HAP-1 (cell line): ENCODE measurements at regions not wholly inside any gene's neighbourhood (a gene's known extent, or its start where the extent isn't known, plus 50 kb on each side); places are given as distances from the start of the nearest gene placed in this dataset.
"Not testable (repeated sequence)": the region's sequence is repeated elsewhere in the genome, so short reads cannot be mapped to it uniquely, and the experiment has no call there.

Experiments used
- DNase-seq, 2 experiments: peaks; one replicate each; pipeline ENCODE4 v3.0.0-alpha.2; 2016 to 2020; ENCODE audit warnings: low spot score in 2 of 2
- H3K27me3 ChIP-seq: fragments of 250-450 bp; sonication (Bioruptor Pico); 2 replicates; pipeline ENCODE4 v1.5.1; 2020; ENCODE audit warnings: low read depth, mild to moderate bottlenecking, moderate library complexity
- H3K36me3 ChIP-seq: fragments of 250-450 bp; sonication (Bioruptor Pico); replicated peaks from 2 replicates; pipeline ENCODE4 v1.5.1; 2020; ENCODE audit warnings: mild to moderate bottlenecking
- H3K4me1 ChIP-seq: fragments of 250-450 bp; sonication (Bioruptor Pico); 2 replicates; pipeline ENCODE4 v1.5.1; 2020; ENCODE audit warnings: mild to moderate bottlenecking
- H3K4me3 ChIP-seq: fragments of 250-450 bp; sonication (Bioruptor Pico); 2 replicates; pipeline ENCODE4 v1.5.1; 2020; ENCODE audit warnings: mild to moderate bottlenecking, moderate library complexity
- H3K9me3 ChIP-seq: fragments of 250-450 bp; sonication (Bioruptor Pico); 2 replicates; pipeline ENCODE4 v1.5.1; 2020; ENCODE audit warnings: mild to moderate bottlenecking, moderate library complexity
- in situ Hi-C: fragments of 300-500 bp; cut with MboI; formaldehyde crosslinking; loops from 3 replicates; pipeline ENCODE4 v1.14.3; 2020; ENCODE audit warnings: low sequenced_read_pairs, inconsistent platforms, mixed read lengths

DNA sequence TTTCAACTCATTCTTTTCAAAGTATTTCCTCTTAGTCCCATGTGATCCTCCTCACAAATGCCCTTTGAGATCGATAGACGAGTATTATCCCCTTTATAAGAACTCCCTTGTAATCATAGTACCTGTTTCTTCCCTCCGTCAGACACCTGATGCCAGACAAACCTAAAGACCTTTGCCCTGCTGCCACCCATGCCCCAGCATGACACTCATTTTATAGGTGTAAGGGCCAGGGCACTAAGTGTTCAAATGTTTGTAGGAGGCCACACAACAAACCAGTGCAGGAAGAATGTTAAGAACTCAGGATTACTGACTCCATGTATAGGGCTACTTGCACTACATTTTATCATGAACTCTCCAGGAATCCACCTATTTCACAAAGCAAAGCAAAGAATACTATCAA is 115.6 kb upstream of the DIAPH2 start:
- in situ Hi-C loops = no loop called here
- DNase-seq = no peak
- H3K4me3 ChIP-seq = no peak overlapping the region
- no peaks in the 10 kb centered on the region for H3K9me3 ChIP-seq
- H3K4me1 ChIP-seq = no peaks in the 10 kb centered on the region
- no peaks in the 10 kb centered on the region for H3K36me3 ChIP-seq
- H3K27me3 ChIP-seq = no peaks in the 10 kb centered on the region

GRCh38 chrX:96575011-96575410 is 109.6 kb upstream of the DIAPH2 start:
- H3K36me3 ChIP-seq = no peaks in the 10 kb centered on the region
- DNase-seq = no peak
- H3K27me3 ChIP-seq = no peaks in the 10 kb centered on the region; the same call in 1 of the 2 replicates
- no peak overlapping the region for H3K4me3 ChIP-seq
- in situ Hi-C loops = no loop called here
- H3K9me3 ChIP-seq = no peaks in the 10 kb centered on the region
- H3K4me1 ChIP-seq = no peaks in the 10 kb centered on the region

DNA sequence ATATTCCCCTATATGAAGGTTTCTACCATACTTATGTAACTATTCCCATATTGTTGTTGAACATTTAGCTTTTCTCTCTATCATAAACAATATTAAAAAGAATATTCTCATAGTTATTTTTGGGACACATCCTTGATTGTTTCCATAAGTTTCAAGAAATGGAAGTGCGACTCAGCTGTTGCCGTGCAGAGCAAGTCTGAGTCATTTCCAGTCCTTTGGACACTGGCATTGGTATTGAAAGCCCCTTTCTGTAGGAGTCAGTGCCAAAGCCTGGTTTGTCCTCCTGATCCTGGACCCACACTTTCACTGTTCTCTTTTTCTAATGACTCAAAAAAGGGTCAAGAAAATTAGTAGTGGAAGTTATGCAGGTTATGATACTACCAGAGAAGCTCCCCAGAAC is 108.3 kb upstream of the DIAPH2 start:
- no peaks in the 10 kb centered on the region for H3K9me3 ChIP-seq
- no peaks in the 10 kb centered on the region for H3K36me3 ChIP-seq
- H3K4me1 ChIP-seq = no peaks in the 10 kb centered on the region
- H3K4me3 ChIP-seq = no peak overlapping the region
- H3K27me3 ChIP-seq = no peaks in the 10 kb centered on the region; the same call in 1 of the 2 replicates
- DNase-seq = no peak
- in situ Hi-C loops = no loop called here

- no peaks in the 10 kb centered on the region for H3K36me3 ChIP-seq
- no peaks in the 10 kb centered on the region for H3K4me1 ChIP-seq
- no peaks in the 10 kb centered on the region; the same call in 1 of the 2 replicates for H3K27me3 ChIP-seq
- in situ Hi-C loops = no loop called here
- no peak for DNase-seq
- H3K9me3 ChIP-seq = no peaks in the 10 kb centered on the region
- no peak overlapping the region for H3K4me3 ChIP-seq
These were observed 105.9 kb upstream of the DIAPH2 start for GRCh38 chrX:96578781-96579180.

GRCh38 chrX:96579252-96579651 is 105.4 kb upstream of the DIAPH2 start:
- Histone ChIP-seq H3K27me3 (no peaks in the 10 kb centered on the region; the same call in 1 of the 2 replicates), H3K4me3 (no peak overlapping the region), H3K9me3 (no peaks in the 10 kb centered on the region), H3K4me1 (no peaks in the 10 kb centered on the region), H3K36me3 (no peaks in the 10 kb centered on the region)
- in situ Hi-C loops = no loop called here
- no peak for DNase-seq

DNA sequence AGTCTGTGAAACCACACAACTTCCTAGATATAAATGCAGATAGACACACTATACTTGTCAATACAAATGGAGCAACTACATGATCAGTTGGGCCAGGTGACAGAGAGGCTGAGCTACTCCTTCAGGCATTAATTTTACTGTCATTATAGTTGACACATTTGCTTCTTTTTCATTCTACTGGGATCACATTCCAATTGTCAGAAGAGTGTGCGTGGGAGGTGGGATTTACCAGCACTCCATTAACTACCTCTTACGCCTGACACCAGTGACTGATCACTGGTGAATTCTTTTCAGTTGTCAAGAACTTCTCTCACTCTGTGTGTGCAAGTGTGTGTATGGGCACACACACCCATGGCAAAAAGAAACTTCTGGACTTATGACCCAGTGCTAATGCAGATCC is 94.2 kb upstream of the DIAPH2 start:
- H3K36me3 ChIP-seq = no peaks in the 10 kb centered on the region
- H3K4me1 ChIP-seq = no peaks in the 10 kb centered on the region
- H3K4me3 ChIP-seq = no peak overlapping the region
- in situ Hi-C loops = no loop called here
- 0 out of 2 replicates have a peak, but pooled peaks cover 3% of the 10 kb centered on the region for H3K27me3 ChIP-seq
- DNase-seq = no peak
- H3K9me3 ChIP-seq = no peaks in the 10 kb centered on the region

DNA sequence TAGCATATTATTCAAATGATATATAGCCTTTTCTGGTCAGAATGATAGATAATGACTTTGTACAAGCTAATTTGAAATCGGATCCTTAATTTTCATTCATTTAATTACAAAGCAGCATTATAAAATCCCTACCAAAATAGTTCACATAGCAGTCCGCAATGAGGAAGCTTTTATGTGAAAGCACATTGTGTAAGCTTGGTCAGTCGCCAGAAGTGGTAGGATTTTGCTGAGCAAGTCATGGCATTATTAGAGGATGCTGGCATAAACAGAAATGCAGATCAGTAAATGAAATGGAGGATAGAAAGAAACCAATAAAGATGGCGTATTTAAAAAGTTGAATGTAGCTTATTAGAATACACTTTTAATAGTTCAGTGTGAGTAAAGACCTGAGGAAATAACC is 93.2 kb upstream of the DIAPH2 start:
- H3K4me3 ChIP-seq = no peak overlapping the region
- H3K9me3 ChIP-seq = no peaks in the 10 kb centered on the region
- DNase-seq = no peak
- H3K36me3 ChIP-seq = no peaks in the 10 kb centered on the region
- no peaks in the 10 kb centered on the region for H3K4me1 ChIP-seq
- in situ Hi-C loops = no loop called here
- 0 out of 2 replicates have a peak, but pooled peaks cover 3% of the 10 kb centered on the region for H3K27me3 ChIP-seq

- H3K36me3 ChIP-seq, H3K27me3 ChIP-seq, H3K4me3 ChIP-seq, H3K9me3 ChIP-seq, in situ Hi-C loops, DNase-seq, H3K4me1 ChIP-seq: not testable (repeated sequence)
These were observed 86.8 kb upstream of the DIAPH2 start for GRCh38 chrX:96597847-96598246.

GRCh38 chrX:96611619-96612362 is 72.9 kb upstream of the DIAPH2 start:
- H3K4me3 ChIP-seq = no peak overlapping the region
- DNase-seq = no peak
- peaks cover 6% of the 10 kb centered on the region for H3K4me1 ChIP-seq
- H3K27me3 ChIP-seq = no peaks in the 10 kb centered on the region
- H3K9me3 ChIP-seq = no peaks in the 10 kb centered on the region
- no peaks in the 10 kb centered on the region for H3K36me3 ChIP-seq
- in situ Hi-C loops = no loop called here

- in situ Hi-C loops = no loop called here
These were observed 69.2 kb upstream of the DIAPH2 start for GRCh38 chrX:96615448-96615847.

GRCh38 chrX:96619588-96619987 is 65.1 kb upstream of the DIAPH2 start:
- Histone ChIP-seq H3K4me3 (no peak overlapping the region), H3K36me3 (no peaks in the 10 kb centered on the region), H3K27me3 (no peaks in the 10 kb centered on the region), H3K9me3 (no peaks in the 10 kb centered on the region), H3K4me1 (no peaks in the 10 kb centered on the region)
- in situ Hi-C loops = no loop called here
- DNase-seq = no peak

More at GRCh38 chrX:96615448-96615847, 69.2 kb upstream of the DIAPH2 start:
- no peak for DNase-seq
- Histone ChIP-seq H3K36me3 (no peaks in the 10 kb centered on the region), H3K27me3 (no peaks in the 10 kb centered on the region), H3K9me3 (no peaks in the 10 kb centered on the region), H3K4me1 (peaks cover 6% of the 10 kb centered on the region), H3K4me3 (no peak overlapping the region)

- in situ Hi-C loops = no loop called here
- Histone ChIP-seq H3K9me3 (no peaks in the 10 kb centered on the region), H3K36me3 (no peaks in the 10 kb centered on the region), H3K27me3 (no peaks in the 10 kb centered on the region), H3K4me3 (no peak overlapping the region), H3K4me1 (no peaks in the 10 kb centered on the region)
- DNase-seq = no peak
These were observed 62.8 kb upstream of the DIAPH2 start for GRCh38 chrX:96621811-96622210.
